AG10803 (cell line): ENCODE measurements at regions not wholly inside any gene's neighbourhood (a gene's known extent, or its start where the extent isn't known, plus 50 kb on each side); places are given as distances from the start of the nearest gene placed in this dataset.
A peak's percentile ranks its signal among the peaks of the same experiment; 100 is the strongest.

Source experiments
- DNase-seq: peaks from one replicate; pipeline ENCODE4 v3.0.0; 2010; ENCODE audit warnings: low read depth
- H3K4me3 ChIP-seq: 2 replicates; pipeline ENCODE4 v1.5.1; 2011; ENCODE audit warnings: mild to moderate bottlenecking, low read length, control low read depth
- CTCF ChIP-seq: conservative IDR thresholded peaks from 2 replicates; pipeline ENCODE4 v1.5.1; 2011; ENCODE audit warnings: mild to moderate bottlenecking, low read length, control low read depth, inconsistent platforms

- no peak overlapping the region for H3K4me3 ChIP-seq
- no peak for DNase-seq
- no peak for TF ChIP-seq CTCF
Measured at GRCh38 chr17:33371377-33371776, 78.3 kb upstream of the ASIC2 start.

GRCh38 chr17:33373273-33373672 is 80.2 kb upstream of the ASIC2 start:
- no peak for DNase-seq
- H3K4me3 ChIP-seq: no peak overlapping the region
- TF ChIP-seq CTCF: no peak

- no peak for TF ChIP-seq CTCF
- DNase-seq: no peak
- H3K4me3 ChIP-seq: no peak overlapping the region
Measured at GRCh38 chr17:33375103-33375502, 82.0 kb upstream of the ASIC2 start.

GRCh38 chr17:33375783-33376182 is 82.7 kb upstream of the ASIC2 start:
- H3K4me3 ChIP-seq: no peak overlapping the region
- no peak for TF ChIP-seq CTCF
- no peak for DNase-seq

GRCh38 chr17:33377837-33378595 is 84.9 kb upstream of the ASIC2 start:
- DNase-seq: no peak
- no peak overlapping the region for H3K4me3 ChIP-seq
- no peak for TF ChIP-seq CTCF

GRCh38 chr17:33381201-33381600 is 88.1 kb upstream of the ASIC2 start:
- peak; percentile 20 for DNase-seq
- TF ChIP-seq CTCF: no peak
- H3K4me3 ChIP-seq: no peak overlapping the region

- DNase-seq: no peak
- H3K4me3 ChIP-seq: no peak overlapping the region
- no peak for TF ChIP-seq CTCF
Measured at GRCh38 chr17:33383488-33384023, 90.5 kb upstream of the ASIC2 start.
